Activated naive CD4-positive, alpha-beta T cell treated with anti-CD3 and anti-CD28 coated beads, Interleukin-2, amount 50 U/mL, for 24 hours (primary cell): ENCODE measurements at regions not wholly inside any gene's neighbourhood (a gene's known extent, or its start where the extent isn't known, plus 50 kb on each side); places are given as distances from the start of the nearest gene placed in this dataset.
"Not testable (repeated sequence)": the region's sequence is repeated elsewhere in the genome, so short reads cannot be mapped to it uniquely, and the experiment has no call there.

Source experiments
- H3K27ac Mint-ChIP-seq: one replicate; pipeline ENCODE4 v1.8.0; 2021; ENCODE audit warnings: mild to moderate bottlenecking, mixed read lengths
- H3K27me3 Mint-ChIP-seq: one replicate; pipeline ENCODE4 v1.8.0; 2021; ENCODE audit warnings: mixed read lengths
- H3K36me3 Mint-ChIP-seq: one replicate; pipeline ENCODE4 v1.8.0; 2021; ENCODE audit warnings: mixed read lengths
- H3K4me1 Mint-ChIP-seq: one replicate; pipeline ENCODE4 v1.8.0; 2021; ENCODE audit warnings: mixed read lengths
- H3K4me3 Mint-ChIP-seq: one replicate; pipeline ENCODE4 v1.8.0; 2021; ENCODE audit warnings: mild to moderate bottlenecking, mixed read lengths
- H3K9me3 Mint-ChIP-seq: one replicate; pipeline ENCODE4 v1.8.0; 2021; ENCODE audit warnings: mixed read lengths

DNA sequence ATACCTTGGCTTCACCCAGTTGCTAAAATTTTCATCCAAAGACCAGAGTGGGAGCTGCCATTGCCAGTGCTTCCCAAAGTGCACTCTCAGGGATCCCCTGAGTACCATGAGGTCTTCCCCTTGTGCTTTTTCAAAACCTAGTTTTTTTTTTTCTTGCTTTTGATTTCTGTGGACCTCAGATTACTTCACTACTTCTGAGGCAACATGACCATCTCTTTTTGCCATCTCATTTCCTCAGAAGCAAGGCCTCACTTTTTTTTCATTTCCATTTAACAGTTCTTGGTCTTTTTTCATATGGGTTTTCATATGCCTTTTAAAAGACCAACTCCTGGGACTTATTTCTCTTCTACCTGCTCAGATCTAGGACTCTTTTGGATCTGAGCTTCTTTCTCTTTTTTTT lies 64.1 kb upstream of the MMS22L start:
- no peaks in the 10 kb centered on the region for H3K36me3 Mint-ChIP-seq

DNA sequence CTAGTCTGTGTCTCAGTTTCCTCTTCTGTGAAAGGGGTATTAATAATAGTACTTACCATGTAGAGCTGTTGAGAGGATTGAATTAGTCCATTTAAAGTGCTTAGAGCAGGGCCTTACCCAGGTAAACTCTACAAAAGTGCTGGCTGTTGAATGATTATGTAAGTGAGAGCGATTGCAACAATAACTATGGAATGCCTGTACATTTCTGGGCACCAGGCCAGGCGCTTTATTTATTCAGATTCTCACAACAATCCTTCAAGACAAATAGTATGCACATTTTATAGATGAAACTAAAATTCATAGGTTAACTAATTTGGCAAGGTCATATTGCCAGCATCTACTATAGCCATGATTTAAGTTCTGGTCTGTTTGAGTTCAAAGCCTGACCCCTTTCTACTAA lies 78.3 kb upstream of the MMS22L start:
- H3K4me3 Mint-ChIP-seq = no peak overlapping the region
- no peaks in the 10 kb centered on the region for H3K36me3 Mint-ChIP-seq
- H3K4me1 Mint-ChIP-seq = no peaks in the 10 kb centered on the region
- no peak overlapping the region for H3K27ac Mint-ChIP-seq
- no peaks in the 10 kb centered on the region for H3K9me3 Mint-ChIP-seq
- H3K27me3 Mint-ChIP-seq = peaks cover 4% of the 10 kb centered on the region

More for the DNA sequence above, 64.1 kb upstream of the MMS22L start:
- Mint-ChIP-seq H3K27me3 (peaks cover 11% of the 10 kb centered on the region), H3K4me3 (no peak overlapping the region), H3K9me3 (no peaks in the 10 kb centered on the region), H3K27ac (no peak overlapping the region), H3K4me1 (no peaks in the 10 kb centered on the region)

DNA sequence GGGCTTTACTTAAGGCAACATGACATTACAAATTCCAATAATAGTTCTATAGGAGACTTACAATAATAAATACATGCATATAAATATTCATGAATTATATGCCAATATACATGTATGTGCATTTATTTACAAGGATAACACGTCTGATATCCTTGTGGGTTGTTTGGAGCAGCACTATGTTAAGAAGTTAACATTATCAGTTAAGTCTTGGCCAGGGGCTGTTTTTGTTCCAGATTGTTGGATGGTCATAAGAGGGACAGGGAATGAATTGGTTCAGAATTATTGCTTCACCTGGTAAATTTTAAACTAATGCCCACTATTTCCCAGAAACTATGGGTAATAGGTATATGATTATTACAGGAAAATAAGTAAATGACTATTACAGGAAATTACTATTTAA lies 81.3 kb upstream of the MMS22L start:
- H3K4me1 Mint-ChIP-seq = no peaks in the 10 kb centered on the region

DNA sequence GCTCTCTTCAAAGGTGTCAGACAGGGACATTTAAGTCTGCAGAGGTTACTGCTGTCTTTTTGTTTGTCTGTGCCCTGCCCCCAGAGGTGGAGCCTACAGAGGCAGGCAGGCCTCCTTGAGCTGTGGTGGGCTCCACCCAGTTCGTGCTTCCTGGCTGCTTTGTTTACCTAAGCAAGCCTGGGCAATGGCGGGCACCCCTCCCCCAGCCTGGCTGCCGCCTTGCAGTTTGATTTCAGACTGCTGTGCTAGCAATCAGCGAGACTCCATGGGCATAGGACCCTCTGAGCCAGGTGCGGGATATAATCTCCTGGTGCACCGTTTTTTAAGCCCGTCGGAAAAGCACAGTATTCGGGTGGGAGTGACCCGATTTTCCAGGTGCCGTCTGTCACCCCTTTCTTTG lies 99.1 kb upstream of the MMS22L start:
- H3K9me3 Mint-ChIP-seq, H3K4me1 Mint-ChIP-seq, H3K27me3 Mint-ChIP-seq, H3K27ac Mint-ChIP-seq, H3K36me3 Mint-ChIP-seq, H3K4me3 Mint-ChIP-seq: not testable (repeated sequence)

More for the DNA sequence above, 81.3 kb upstream of the MMS22L start:
- no peak overlapping the region for H3K4me3 Mint-ChIP-seq
- no peak overlapping the region for H3K27ac Mint-ChIP-seq
- H3K36me3 Mint-ChIP-seq = no peaks in the 10 kb centered on the region
- H3K27me3 Mint-ChIP-seq = no peaks in the 10 kb centered on the region
- H3K9me3 Mint-ChIP-seq = no peaks in the 10 kb centered on the region

DNA sequence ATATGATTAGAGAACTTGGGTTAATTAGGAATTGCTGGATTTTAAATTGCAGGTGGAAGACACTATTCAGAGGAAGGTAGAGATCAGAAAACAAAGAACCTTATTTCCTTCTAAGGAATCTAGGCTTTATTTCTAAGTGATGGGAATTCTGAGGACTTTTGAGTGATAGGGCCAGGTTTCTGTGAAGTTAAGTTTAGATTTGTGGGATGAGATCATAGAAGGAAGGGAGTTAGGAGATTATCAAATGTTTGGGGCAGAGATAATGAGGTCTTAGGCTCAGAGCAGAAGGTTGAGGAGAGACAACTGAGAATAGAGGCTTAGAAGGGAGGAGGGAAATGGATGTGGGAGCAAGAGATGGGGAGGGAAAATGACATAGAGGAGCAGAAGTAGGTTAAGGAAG lies 109.7 kb upstream of the MMS22L start:
- H3K9me3 Mint-ChIP-seq = no peaks in the 10 kb centered on the region
- H3K4me3 Mint-ChIP-seq = no peak overlapping the region
- H3K27me3 Mint-ChIP-seq = peaks cover 9% of the 10 kb centered on the region
- no peak overlapping the region for H3K27ac Mint-ChIP-seq
- H3K36me3 Mint-ChIP-seq = no peaks in the 10 kb centered on the region
- H3K4me1 Mint-ChIP-seq = no peaks in the 10 kb centered on the region

DNA sequence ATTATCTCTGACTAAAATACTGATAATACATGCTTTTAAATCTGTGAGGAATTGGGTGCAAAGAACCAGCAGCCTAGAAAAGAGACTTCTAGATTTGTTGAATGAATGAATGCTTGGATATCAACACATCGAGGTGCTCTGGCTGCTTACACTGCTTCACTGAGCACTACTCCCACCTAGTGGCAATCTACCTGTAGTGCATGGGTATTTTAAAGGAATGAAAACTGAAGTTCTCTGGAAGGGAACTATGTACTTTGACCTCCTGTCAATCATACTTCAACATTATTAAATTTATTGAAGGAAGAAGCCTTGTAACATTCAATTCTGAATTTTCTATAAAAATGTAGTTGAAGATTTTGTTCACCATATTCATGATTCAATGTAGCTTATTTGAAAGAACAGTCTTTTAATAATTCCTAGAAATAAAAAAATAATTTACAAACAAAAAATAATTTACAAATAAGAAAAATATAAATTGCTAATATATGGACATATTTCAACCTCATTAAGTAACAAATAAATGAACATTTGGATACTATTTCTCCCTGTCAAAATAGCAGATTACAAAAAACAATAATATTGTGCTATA lies 111.2 kb upstream of the MMS22L start:
- Mint-ChIP-seq H3K9me3 (no peaks in the 10 kb centered on the region), H3K27me3 (peaks cover 9% of the 10 kb centered on the region), H3K27ac (no peak overlapping the region), H3K36me3 (no peaks in the 10 kb centered on the region), H3K4me1 (no peaks in the 10 kb centered on the region), H3K4me3 (no peak overlapping the region)

DNA sequence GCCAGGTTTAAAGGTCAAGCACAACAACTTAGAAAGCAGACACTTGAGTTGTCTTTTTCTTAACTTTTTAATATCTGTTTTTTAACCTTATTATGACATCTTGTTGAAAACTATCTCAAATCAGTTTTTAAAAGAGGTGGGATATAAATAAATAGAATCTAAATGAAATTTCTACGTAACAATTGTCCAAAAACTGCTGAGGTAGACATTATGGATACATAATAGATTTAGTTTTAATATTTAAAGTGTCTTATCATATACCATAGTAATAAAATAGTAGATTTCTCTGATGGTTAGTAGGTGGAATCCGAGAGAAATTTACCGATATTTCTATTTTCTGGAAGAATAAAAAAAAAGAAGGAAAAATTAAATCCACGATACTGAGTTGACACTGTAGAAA lies 113.9 kb upstream of the MMS22L start:
- Mint-ChIP-seq H3K36me3 (no peaks in the 10 kb centered on the region), H3K27ac (no peak overlapping the region), H3K4me3 (no peak overlapping the region), H3K27me3 (peaks cover 6% of the 10 kb centered on the region), H3K4me1 (no peaks in the 10 kb centered on the region), H3K9me3 (no peaks in the 10 kb centered on the region)

DNA sequence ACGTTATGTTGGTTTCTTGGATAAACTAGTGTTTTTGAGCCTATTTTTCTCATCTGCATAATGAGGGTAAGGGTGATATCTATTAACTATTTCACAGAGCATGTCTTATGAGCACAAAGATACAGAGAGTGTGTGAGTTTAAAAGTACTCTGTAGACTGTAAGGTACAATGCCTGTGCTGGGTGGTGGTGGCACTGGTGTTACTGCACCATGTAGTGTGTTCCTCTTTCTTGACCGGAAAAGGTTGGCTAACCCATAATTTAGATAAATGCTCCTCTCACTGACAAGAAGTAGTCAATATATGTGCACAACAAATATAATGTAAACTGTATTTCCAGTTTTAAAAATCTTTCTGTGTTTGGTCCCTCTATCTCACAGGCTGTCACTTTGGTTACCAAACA lies 116.2 kb upstream of the MMS22L start:
- Mint-ChIP-seq H3K27ac (no peak overlapping the region), H3K27me3 (no peaks in the 10 kb centered on the region), H3K4me3 (no peak overlapping the region), H3K4me1 (no peaks in the 10 kb centered on the region), H3K9me3 (no peaks in the 10 kb centered on the region), H3K36me3 (no peaks in the 10 kb centered on the region)

DNA sequence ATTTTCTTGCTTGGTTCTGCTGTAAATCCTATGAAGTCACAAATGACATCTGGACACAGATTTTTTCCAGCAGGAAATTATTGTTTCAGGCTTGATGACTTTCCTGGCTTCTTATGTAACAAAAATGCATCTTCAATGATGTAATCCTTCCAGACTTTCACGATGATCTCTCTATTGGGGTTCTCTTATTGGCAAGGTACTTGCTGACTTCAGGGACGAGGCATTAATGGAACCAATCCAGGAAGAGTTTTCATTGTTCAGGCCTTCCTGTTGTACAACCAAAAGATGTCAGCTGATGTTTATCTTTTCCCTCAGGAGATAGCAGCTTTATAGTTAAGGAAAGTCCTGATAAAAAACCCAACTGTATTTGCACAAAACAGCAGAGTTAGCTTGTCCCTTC lies 118.5 kb upstream of the MMS22L start:
- Mint-ChIP-seq H3K4me1 (no peaks in the 10 kb centered on the region), H3K4me3 (no peak overlapping the region), H3K27me3 (peaks cover 1% of the 10 kb centered on the region), H3K9me3 (no peaks in the 10 kb centered on the region), H3K27ac (no peak overlapping the region), H3K36me3 (no peaks in the 10 kb centered on the region)

DNA sequence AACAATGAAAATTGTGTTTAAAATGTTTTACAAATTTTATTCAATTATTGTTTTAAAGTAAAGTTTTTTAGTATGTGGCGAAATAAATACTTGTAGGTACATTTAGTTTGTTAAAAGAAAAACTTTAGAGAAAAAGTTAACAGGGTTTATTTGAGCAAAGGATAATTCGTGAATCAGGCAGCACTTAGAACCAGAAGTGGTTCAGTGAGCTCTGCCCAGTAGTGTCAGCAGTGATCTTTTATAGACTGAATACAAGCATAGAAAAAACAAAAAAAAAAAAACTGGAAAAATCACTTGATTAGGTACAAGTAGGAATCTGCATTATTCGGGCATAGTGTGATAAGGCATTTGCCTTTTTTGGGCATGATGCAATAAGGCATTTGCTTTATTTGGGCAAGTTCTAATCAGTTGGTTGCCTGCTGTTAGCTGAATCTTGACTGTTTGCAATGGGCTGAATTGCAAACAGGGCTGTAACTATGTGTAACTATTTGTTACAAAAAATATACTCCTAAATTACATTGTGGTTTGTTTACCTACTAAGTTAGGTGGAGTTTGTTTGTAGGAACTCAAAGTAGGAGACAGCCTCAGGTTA lies 122.9 kb upstream of the MMS22L start:
- H3K27ac Mint-ChIP-seq = no peak overlapping the region
- no peaks in the 10 kb centered on the region for H3K4me1 Mint-ChIP-seq

DNA sequence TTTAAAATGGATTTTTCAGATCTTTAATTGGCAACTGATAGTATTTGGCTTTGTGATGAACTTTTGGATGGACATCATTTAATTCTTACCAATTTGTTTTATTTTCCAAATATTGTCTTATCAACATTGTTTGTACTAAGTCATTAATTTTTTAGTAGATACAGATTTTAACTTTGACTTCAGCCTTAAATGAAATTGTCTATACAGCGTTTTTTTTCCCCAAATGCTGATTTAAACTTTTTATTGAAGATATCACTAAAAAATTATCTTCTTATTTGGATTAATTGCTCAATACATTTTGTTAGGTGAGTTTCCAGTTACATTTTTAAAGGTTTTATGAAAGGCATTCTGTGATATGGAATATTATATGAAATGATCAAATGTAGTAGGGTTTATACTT lies 123.6 kb upstream of the MMS22L start:
- no peaks in the 10 kb centered on the region for H3K9me3 Mint-ChIP-seq
- H3K27me3 Mint-ChIP-seq = peaks cover 1% of the 10 kb centered on the region
- no peak overlapping the region for H3K4me3 Mint-ChIP-seq
- H3K27ac Mint-ChIP-seq = no peak overlapping the region
- no peaks in the 10 kb centered on the region for H3K36me3 Mint-ChIP-seq
- no peaks in the 10 kb centered on the region for H3K4me1 Mint-ChIP-seq

More for the DNA sequence above, 122.9 kb upstream of the MMS22L start:
- Mint-ChIP-seq H3K9me3 (no peaks in the 10 kb centered on the region), H3K27me3 (peaks cover 1% of the 10 kb centered on the region), H3K36me3 (no peaks in the 10 kb centered on the region), H3K4me3 (no peak overlapping the region)

DNA sequence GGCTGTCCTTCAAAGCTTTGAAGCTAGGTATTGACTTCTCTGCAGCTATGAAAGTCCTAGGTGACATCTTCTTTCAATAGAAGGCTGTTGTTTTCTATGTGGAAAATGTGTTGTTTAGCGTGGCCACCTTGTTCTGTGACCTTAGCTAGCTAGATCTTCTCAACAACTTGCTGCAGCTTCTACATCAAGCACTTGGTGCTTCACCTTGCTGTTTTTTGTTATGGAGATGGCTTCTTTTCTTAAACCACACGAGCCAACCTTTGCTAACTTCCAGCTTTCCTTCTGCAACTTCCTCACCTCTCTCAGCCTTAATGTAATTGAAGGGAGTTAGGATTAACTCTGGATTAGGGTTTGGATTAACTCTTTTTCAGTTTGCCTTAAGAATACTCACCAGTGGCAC lies 128.6 kb upstream of the MMS22L start:
- Mint-ChIP-seq H3K4me1 (no peaks in the 10 kb centered on the region), H3K36me3 (no peaks in the 10 kb centered on the region), H3K27me3 (no peaks in the 10 kb centered on the region), H3K4me3 (no peak overlapping the region), H3K9me3 (no peaks in the 10 kb centered on the region), H3K27ac (no peak overlapping the region)

DNA sequence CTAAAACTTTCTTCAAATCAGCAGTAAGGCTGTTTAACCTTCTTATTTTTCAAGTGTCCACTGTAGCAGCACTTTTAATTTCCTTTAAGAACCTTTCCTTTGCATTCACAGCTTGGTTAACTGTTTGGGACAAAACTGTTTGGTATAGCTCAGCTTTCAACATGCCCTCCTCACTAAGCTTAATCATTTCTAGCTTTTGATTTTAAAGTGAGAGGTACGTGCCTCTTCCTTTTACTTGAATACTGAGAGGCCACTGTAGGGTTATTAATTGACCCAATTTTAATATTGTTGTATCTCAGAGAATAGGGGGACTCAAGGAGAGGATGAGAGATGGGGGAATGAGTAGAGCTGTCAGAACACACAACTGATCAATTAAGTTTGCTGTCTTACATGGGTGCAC lies 129.5 kb upstream of the MMS22L start:
- no peaks in the 10 kb centered on the region for H3K9me3 Mint-ChIP-seq
- no peak overlapping the region for H3K27ac Mint-ChIP-seq
- H3K36me3 Mint-ChIP-seq = no peaks in the 10 kb centered on the region
- H3K4me1 Mint-ChIP-seq = no peaks in the 10 kb centered on the region
- no peak overlapping the region for H3K4me3 Mint-ChIP-seq
- H3K27me3 Mint-ChIP-seq = peaks cover 1% of the 10 kb centered on the region

DNA sequence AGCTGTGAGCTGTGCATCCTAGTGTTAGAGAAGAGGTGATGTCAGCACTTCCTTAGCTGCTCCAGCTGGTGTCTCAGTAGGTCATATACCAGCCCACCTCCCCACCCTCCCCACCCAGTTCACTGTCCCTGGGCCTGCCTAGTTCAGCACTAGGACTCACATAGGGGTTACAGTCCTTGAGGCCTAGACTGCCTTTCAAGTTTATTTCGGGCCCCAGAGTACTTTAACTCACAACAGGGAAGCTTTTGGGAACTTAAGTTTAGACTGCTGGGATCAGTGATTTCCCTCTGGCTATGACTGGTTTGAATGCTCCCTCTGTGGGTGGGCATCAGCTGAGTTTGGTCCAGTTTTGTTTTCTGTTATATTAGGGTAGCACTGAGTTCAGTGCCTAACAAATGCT lies 139.2 kb upstream of the MMS22L start:
- Mint-ChIP-seq H3K27me3 (peaks cover 7% of the 10 kb centered on the region), H3K4me1 (no peaks in the 10 kb centered on the region), H3K9me3 (peaks cover 18% of the 10 kb centered on the region), H3K4me3 (no peak overlapping the region), H3K36me3 (no peaks in the 10 kb centered on the region), H3K27ac (no peak overlapping the region)

DNA sequence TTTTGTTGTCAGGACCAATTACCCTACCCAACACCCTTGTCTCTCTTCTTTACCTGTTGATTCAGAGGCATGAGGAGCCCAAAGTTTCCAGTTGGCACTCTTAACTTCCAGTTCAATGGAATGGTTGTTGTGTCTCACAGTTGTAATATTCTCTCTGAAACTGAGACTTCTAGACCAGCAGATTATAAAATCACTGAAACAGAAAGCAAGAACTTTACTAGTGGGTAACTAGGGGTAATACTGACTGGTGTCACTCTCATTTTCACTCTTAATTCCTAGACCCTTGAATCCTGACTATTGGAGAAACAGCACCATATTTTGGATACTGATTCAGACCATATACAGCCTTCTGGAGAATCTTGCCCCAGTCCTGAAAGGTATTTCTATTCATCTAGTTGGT lies 140.2 kb upstream of the MMS22L start:
- Mint-ChIP-seq H3K36me3 (no peaks in the 10 kb centered on the region), H3K27me3 (peaks cover 7% of the 10 kb centered on the region), H3K4me3 (no peak overlapping the region), H3K27ac (no peak overlapping the region), H3K4me1 (no peaks in the 10 kb centered on the region), H3K9me3 (peaks cover 18% of the 10 kb centered on the region)

DNA sequence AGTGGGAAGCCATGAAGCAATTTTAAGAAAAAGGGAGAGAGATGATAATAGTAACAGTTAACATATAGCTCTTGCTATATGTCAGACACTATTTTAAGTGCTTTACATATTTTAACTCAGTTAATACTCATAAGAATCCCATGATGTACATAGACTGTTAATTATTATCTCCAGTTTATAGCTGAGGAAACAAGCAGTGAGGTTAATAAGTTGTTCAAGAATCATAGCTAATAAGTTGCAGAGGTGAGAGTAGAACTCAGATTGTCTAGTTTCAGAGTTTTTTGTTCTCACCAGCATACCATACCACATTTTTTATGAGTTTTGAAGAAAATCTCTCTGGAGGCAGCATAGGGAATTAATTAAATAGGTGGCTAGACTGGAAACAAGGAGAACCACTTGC lies 144.6 kb upstream of the MMS22L start:
- H3K36me3 Mint-ChIP-seq = no peaks in the 10 kb centered on the region
- no peak overlapping the region for H3K27ac Mint-ChIP-seq
- peaks cover 5% of the 10 kb centered on the region for H3K27me3 Mint-ChIP-seq
- no peaks in the 10 kb centered on the region for H3K9me3 Mint-ChIP-seq
- no peak overlapping the region for H3K4me3 Mint-ChIP-seq
- no peaks in the 10 kb centered on the region for H3K4me1 Mint-ChIP-seq

DNA sequence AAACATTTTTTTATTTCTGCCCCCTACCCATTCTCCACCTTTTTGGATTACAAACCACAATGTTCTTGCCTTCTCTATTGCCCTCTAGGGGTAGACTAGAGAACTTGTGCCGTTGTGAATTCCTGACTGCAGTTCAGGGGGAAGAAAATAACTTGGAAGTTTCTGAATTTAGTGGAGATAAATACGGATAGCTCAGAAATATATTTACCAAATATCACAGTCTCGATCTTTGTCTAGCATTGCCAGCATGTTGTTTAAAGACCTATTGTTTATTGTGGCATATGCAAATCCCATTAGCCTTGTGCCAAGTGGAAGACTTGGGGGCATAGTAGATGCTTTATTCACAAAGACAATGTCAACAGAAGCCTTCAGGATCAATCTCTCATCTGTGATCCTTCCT lies 154.1 kb upstream of the MMS22L start:
- Mint-ChIP-seq H3K27ac (no peak overlapping the region), H3K4me1 (no peaks in the 10 kb centered on the region), H3K9me3 (no peaks in the 10 kb centered on the region), H3K36me3 (no peaks in the 10 kb centered on the region), H3K27me3 (peaks cover 12% of the 10 kb centered on the region), H3K4me3 (no peak overlapping the region)
